ENCODE measurements at regions not wholly inside any gene's neighbourhood (a gene's known extent, or its start where the extent isn't known, plus 50 kb on each side); places are given as distances from the start of the nearest gene placed in this dataset.

- no peaks in the 10 kb centered on the region for H3F3A ChIP-seq (ENCODE audit: insufficient read depth, low read length, poor library complexity, severe bottlenecking)
- H3K9me2 ChIP-seq (ENCODE audit: insufficient read depth, low read length) = no peaks in the 10 kb centered on the region
- TF ChIP-seq SMC3 (conservative IDR thresholded peaks at IDR 0.05; ENCODE audit: poor library complexity) (no peak), RAD21 (conservative IDR thresholded peaks at IDR 0.05) (no peak), EP300 (conservative IDR thresholded peaks at IDR 0.05; ENCODE audit: poor library complexity, severe bottlenecking) (no peak), POLR2AphosphoS5 (IDR thresholded peaks at IDR 0.05) (no peak), TAF1 (IDR thresholded peaks at IDR 0.05; ENCODE audit: low read depth) (no peak), MXI1 (conservative IDR thresholded peaks at IDR 0.05; ENCODE audit: poor library complexity, severe bottlenecking) (no peak), CTCF (IDR thresholded peaks at IDR 0.05; ENCODE audit: poor library complexity, severe bottlenecking) (no peak), EZH2 (IDR thresholded peaks at IDR 0.05; ENCODE audit: borderline replicate concordance, insufficient read depth, low read length, poor library complexity, severe bottlenecking) (no peak)
- TF ChIP-seq, protein P1, sequence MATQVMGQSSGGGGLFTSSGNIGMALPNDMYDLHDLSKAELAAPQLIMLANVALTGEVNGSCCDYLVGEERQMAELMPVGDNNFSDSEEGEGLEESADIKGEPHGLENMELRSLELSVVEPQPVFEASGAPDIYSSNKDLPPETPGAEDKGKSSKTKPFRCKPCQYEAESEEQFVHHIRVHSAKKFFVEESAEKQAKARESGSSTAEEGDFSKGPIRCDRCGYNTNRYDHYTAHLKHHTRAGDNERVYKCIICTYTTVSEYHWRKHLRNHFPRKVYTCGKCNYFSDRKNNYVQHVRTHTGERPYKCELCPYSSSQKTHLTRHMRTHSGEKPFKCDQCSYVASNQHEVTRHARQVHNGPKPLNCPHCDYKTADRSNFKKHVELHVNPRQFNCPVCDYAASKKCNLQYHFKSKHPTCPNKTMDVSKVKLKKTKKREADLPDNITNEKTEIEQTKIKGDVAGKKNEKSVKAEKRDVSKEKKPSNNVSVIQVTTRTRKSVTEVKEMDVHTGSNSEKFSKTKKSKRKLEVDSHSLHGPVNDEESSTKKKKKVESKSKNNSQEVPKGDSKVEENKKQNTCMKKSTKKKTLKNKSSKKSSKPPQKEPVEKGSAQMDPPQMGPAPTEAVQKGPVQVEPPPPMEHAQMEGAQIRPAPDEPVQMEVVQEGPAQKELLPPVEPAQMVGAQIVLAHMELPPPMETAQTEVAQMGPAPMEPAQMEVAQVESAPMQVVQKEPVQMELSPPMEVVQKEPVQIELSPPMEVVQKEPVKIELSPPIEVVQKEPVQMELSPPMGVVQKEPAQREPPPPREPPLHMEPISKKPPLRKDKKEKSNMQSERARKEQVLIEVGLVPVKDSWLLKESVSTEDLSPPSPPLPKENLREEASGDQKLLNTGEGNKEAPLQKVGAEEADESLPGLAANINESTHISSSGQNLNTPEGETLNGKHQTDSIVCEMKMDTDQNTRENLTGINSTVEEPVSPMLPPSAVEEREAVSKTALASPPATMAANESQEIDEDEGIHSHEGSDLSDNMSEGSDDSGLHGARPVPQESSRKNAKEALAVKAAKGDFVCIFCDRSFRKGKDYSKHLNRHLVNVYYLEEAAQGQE (IDR thresholded peaks at IDR 0.05; ENCODE audit: borderline replicate concordance) = no peak
- no peak overlapping the region for H3K27ac ChIP-seq (ENCODE audit: low read length)
- no peaks in the 10 kb centered on the region for H3K27me3 ChIP-seq (ENCODE audit: insufficient read depth, low read depth, low read length)
- H3K4me2 ChIP-seq (ENCODE audit: low read length) = no peak overlapping the region
- H3K9ac ChIP-seq (ENCODE audit: low read length) = no peak overlapping the region
- no peaks in the 10 kb centered on the region for H3K9me3 ChIP-seq (ENCODE audit: low read length)
- H3K79me2 ChIP-seq (replicated peaks; ENCODE audit: insufficient read depth, low read length) = no peaks in the 10 kb centered on the region
- no peak overlapping the region for H3K4me3 ChIP-seq (ENCODE audit: low read length)
- H2AFZ ChIP-seq (ENCODE audit: low read depth, low read length) = no peak overlapping the region
- no peaks in the 10 kb centered on the region for H3K36me3 ChIP-seq (ENCODE audit: insufficient read depth, low read length)
- H4K20me1 ChIP-seq (ENCODE audit: insufficient read depth) = no peaks in the 10 kb centered on the region
Observed at GRCh38 chr1:72606216-72606810, 324.0 kb upstream of the NEGR1 start.

GRCh38 chr1:72601035-72601674 is 318.8 kb upstream of the NEGR1 start:
- H3K9me2 ChIP-seq (ENCODE audit: insufficient read depth, low read length) = no peaks in the 10 kb centered on the region
- no peaks in the 10 kb centered on the region for H3K27me3 ChIP-seq (ENCODE audit: insufficient read depth, low read depth, low read length)
- H2AFZ ChIP-seq (ENCODE audit: low read depth, low read length) = no peak overlapping the region
- H3K4me3 ChIP-seq (ENCODE audit: low read length) = no peak overlapping the region
- no peaks in the 10 kb centered on the region for H3K36me3 ChIP-seq (ENCODE audit: insufficient read depth, low read length)
- H3F3A ChIP-seq (ENCODE audit: insufficient read depth, low read length, poor library complexity, severe bottlenecking) = no peaks in the 10 kb centered on the region
- no peaks in the 10 kb centered on the region for H3K9me3 ChIP-seq (ENCODE audit: low read length)
- TF ChIP-seq MXI1 (conservative IDR thresholded peaks at IDR 0.05; ENCODE audit: poor library complexity, severe bottlenecking) (no peak), SMC3 (conservative IDR thresholded peaks at IDR 0.05; ENCODE audit: poor library complexity) (no peak), EP300 (conservative IDR thresholded peaks at IDR 0.05; ENCODE audit: poor library complexity, severe bottlenecking) (no peak), EZH2 (IDR thresholded peaks at IDR 0.05; ENCODE audit: borderline replicate concordance, insufficient read depth, low read length, poor library complexity, severe bottlenecking) (no peak), RAD21 (conservative IDR thresholded peaks at IDR 0.05) (no peak), POLR2AphosphoS5 (IDR thresholded peaks at IDR 0.05) (no peak), TAF1 (IDR thresholded peaks at IDR 0.05; ENCODE audit: low read depth) (no peak), CTCF (IDR thresholded peaks at IDR 0.05; ENCODE audit: poor library complexity, severe bottlenecking) (no peak)
- TF ChIP-seq, protein P1 (IDR thresholded peaks at IDR 0.05; ENCODE audit: borderline replicate concordance) = no peak
- H3K9ac ChIP-seq (ENCODE audit: low read length) = no peak overlapping the region
- no peak overlapping the region for H3K4me2 ChIP-seq (ENCODE audit: low read length)
- H4K20me1 ChIP-seq (ENCODE audit: insufficient read depth) = no peaks in the 10 kb centered on the region
- no peaks in the 10 kb centered on the region for H3K79me2 ChIP-seq (replicated peaks; ENCODE audit: insufficient read depth, low read length)
- no peak overlapping the region for H3K27ac ChIP-seq (ENCODE audit: low read length)
